GM10266 (cell line): ENCODE measurements at regions not wholly inside any gene's neighbourhood (a gene's known extent, or its start where the extent isn't known, plus 50 kb on each side); places are given as distances from the start of the nearest gene placed in this dataset.

Experiments
- DNase-seq: peaks from one replicate; pipeline ENCODE4 v3.0.0; 2012; ENCODE audit errors: extremely low spot score
- TF ChIP-seq, protein P1 (sequence below): IDR thresholded peaks from 2 replicates; pipeline ENCODE4 v1.5.1; 2012; ENCODE audit warnings: mild to moderate bottlenecking, low read depth; ENCODE audit not compliant: control insufficient read depth, insufficient read depth; ENCODE audit errors: missing control alignments

GRCh38 chr2:67755156-67755882 is 307.5 kb downstream of the C1D start:
- no peak for DNase-seq
- TF ChIP-seq, protein P1, sequence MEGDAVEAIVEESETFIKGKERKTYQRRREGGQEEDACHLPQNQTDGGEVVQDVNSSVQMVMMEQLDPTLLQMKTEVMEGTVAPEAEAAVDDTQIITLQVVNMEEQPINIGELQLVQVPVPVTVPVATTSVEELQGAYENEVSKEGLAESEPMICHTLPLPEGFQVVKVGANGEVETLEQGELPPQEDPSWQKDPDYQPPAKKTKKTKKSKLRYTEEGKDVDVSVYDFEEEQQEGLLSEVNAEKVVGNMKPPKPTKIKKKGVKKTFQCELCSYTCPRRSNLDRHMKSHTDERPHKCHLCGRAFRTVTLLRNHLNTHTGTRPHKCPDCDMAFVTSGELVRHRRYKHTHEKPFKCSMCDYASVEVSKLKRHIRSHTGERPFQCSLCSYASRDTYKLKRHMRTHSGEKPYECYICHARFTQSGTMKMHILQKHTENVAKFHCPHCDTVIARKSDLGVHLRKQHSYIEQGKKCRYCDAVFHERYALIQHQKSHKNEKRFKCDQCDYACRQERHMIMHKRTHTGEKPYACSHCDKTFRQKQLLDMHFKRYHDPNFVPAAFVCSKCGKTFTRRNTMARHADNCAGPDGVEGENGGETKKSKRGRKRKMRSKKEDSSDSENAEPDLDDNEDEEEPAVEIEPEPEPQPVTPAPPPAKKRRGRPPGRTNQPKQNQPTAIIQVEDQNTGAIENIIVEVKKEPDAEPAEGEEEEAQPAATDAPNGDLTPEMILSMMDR = no peak

GRCh38 chr2:67760995-67761394 is 301.8 kb downstream of the C1D start:
- TF ChIP-seq, protein P1 = no peak
- no peak for DNase-seq

DNA sequence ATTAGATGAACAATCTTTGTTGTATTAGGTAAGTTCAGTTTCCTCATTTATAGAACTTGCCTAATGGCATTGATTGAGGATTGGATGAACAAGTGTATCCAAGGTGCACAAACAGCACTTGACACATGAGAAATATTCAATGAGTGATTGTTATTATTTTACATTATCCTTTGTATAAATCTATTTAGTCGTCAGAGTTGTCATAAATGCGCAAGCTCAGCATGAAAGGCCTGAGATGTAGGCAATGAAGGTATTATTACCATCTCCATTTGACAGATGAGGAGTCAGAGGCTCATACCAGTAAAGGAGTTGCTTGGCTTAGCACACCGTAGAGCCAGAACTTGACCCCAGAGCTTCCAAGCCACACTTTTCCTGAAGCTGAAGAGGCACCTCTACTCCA is 291.4 kb downstream of the C1D start:
- TF ChIP-seq, protein P1 = no peak
- DNase-seq = no peak

DNA sequence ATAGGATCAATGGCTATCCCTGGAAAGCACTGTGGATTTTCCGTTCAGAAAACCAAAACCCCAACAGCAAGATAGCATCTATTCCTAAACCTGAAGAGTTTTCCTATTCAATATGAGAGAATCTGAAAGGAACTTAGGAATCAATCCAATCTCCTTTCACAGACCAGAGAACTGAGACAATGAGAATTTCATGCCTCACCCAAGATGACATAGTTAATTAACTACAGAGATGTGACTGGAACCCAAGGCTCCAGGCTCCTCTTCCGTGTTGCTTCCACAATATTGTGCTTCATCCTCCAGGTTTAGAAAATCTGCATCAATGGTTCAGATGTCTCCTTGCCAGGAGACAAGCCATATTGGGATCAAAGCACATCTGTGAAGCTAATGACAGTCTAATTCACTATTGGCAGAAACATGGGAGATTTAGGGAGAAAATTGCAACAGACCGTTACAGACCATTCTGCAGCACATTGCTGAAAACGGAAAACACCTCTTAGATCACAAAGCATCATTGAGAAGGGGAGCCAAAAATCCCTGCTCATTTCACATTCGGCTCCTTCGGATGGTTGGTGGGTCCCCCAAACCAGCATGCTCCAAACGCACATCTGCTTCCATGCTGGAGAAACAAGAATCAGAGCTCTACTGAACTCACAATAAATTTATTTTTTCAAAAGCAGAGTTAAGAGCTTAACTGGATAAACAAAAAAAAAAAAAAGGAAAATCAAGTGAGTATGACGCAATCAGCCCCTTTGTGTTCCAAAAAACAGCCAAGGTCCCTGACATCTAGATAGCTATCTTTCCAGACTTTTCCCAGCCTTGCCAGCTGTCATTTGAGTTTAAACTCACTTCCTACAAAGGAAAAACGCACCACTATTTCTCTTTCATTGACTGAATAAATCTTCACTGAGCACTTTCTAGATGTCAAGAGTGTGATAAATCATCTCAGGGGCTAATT is 290.3 kb downstream of the C1D start:
- no peak for DNase-seq
- TF ChIP-seq, protein P1 = no peak

GRCh38 chr2:67773851-67774250 is 289.0 kb downstream of the C1D start:
- DNase-seq = no peak
- TF ChIP-seq, protein P1 = no peak

DNA sequence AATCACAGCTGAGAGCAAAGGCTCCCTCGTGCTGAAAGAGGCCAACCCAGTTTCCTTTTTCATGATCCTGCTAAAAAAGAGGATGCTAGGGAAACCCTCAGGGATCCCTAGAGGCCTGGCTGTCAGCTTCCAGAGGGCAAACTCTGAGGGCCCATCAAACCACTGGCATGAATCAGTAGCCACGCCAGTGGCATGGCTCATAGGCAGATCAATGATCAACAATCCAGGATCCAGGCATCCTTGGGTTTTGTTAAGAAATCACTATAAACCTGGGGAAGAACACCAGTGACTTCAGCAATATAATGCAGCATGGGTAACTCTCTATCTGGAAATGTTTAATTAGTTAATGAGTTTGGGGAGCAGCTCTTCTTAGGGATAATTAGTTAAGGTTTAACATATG is 286.5 kb downstream of the C1D start:
- TF ChIP-seq, protein P1 = no peak
- no peak for DNase-seq
